ENCODE measurements at regions not wholly inside any gene's neighbourhood (a gene's known extent, or its start where the extent isn't known, plus 50 kb on each side); places are given as distances from the start of the nearest gene placed in this dataset.

DNA sequence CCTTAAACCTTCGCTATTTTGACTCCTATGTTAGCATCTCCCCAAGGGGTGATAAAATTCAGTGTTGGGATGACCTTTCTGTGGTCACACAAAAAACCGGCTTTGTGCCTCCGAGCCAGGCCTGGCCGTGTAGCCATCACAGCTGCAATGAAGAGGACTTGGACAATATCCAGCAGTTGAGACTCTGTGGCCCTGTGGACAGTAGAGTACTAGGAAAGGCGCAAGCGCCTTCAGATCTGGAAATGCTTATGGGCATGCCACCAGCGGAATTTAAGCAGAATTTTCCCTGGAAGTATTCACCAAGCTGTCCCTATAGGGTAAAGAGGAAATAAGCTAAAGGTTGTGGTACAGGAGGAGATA lies 63.3 kb upstream of the SLC2A12 start (continued):
- no peak for TF ChIP-seq MTA3 (IDR thresholded peaks at IDR 0.05; ENCODE audit: borderline replicate concordance, low read length)
- TF ChIP-seq CHD1 (IDR thresholded peaks at IDR 0.05; ENCODE audit: low read depth, low read length) = no peak
- TF ChIP-seq GATAD2B (conservative IDR thresholded peaks at IDR 0.05; ENCODE audit: low read depth) = no peak

DNA sequence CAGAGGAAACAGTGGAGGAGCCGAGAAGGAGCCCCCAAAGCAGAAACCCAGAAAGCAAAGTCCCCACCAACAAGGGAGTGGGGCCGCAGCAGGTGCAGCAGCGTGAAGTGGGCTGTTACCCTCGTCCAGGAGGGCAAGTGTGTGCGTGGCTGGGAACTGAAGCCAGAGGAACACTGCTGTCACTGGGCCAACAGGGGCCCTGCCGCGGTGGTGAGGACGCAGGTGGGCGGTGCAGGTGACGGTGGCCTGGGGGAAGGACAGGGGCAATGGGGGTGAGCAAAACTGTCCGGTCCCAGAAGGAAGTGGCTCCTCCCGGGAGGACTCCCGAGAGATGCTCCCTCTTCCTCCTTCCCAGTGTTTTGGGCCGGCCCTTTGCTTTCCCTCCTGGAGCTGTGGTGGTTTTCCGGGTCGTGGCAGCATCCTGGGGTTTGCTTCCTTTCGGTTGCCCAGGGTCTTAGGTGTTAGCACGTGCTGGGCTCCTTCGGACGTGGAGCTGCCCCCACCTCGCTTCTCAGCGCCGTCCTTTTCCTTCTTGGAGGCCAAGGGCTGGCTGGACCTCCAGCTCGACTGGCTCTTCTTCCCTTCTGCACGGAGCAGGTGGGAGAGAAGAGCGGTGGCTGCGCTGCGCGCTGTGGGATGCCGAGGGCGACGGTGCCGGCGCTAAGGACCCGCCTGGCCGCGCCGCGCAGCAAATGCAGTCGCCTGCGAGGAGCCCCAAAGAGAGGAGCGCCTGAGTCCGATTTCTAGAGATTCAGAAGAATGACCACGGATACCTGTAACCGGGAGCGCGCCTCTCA lies 62.7 kb upstream of the SLC2A12 start:
- POLR2A ChIA-PET = no interaction called here
- no peak overlapping the region for H3K9ac ChIP-seq (ENCODE audit: control insufficient read depth, insufficient read depth, low read length)
- intact Hi-C loops (cut with micrococcal nuclease; ENCODE audit: unreplicated experiment) = no loop called here
- TF ChIP-seq MTA3 (IDR thresholded peaks at IDR 0.05; ENCODE audit: borderline replicate concordance, low read length) = no peak
- no peak for TF ChIP-seq GATAD2B (conservative IDR thresholded peaks at IDR 0.05; ENCODE audit: low read depth)
- TF ChIP-seq, protein P1, sequence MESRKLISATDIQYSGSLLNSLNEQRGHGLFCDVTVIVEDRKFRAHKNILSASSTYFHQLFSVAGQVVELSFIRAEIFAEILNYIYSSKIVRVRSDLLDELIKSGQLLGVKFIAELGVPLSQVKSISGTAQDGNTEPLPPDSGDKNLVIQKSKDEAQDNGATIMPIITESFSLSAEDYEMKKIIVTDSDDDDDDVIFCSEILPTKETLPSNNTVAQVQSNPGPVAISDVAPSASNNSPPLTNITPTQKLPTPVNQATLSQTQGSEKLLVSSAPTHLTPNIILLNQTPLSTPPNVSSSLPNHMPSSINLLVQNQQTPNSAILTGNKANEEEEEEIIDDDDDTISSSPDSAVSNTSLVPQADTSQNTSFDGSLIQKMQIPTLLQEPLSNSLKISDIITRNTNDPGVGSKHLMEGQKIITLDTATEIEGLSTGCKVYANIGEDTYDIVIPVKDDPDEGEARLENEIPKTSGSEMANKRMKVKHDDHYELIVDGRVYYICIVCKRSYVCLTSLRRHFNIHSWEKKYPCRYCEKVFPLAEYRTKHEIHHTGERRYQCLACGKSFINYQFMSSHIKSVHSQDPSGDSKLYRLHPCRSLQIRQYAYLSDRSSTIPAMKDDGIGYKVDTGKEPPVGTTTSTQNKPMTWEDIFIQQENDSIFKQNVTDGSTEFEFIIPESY (IDR thresholded peaks at IDR 0.05) = no peak
- TF ChIP-seq NR2C2 (IDR thresholded peaks at IDR 0.05; ENCODE audit: borderline replicate concordance, control insufficient read depth, insufficient read length, low read depth) = no peak
- TF ChIP-seq TCF7 (IDR thresholded peaks at IDR 0.05; ENCODE audit: borderline replicate concordance) = no peak
- TF ChIP-seq CBFB (IDR thresholded peaks at IDR 0.05; ENCODE audit: low read depth) = no peak
- no peak for TF ChIP-seq NRF1 (conservative IDR thresholded peaks at IDR 0.05; ENCODE audit: low read depth, low read length)
- TF ChIP-seq, protein P2, sequence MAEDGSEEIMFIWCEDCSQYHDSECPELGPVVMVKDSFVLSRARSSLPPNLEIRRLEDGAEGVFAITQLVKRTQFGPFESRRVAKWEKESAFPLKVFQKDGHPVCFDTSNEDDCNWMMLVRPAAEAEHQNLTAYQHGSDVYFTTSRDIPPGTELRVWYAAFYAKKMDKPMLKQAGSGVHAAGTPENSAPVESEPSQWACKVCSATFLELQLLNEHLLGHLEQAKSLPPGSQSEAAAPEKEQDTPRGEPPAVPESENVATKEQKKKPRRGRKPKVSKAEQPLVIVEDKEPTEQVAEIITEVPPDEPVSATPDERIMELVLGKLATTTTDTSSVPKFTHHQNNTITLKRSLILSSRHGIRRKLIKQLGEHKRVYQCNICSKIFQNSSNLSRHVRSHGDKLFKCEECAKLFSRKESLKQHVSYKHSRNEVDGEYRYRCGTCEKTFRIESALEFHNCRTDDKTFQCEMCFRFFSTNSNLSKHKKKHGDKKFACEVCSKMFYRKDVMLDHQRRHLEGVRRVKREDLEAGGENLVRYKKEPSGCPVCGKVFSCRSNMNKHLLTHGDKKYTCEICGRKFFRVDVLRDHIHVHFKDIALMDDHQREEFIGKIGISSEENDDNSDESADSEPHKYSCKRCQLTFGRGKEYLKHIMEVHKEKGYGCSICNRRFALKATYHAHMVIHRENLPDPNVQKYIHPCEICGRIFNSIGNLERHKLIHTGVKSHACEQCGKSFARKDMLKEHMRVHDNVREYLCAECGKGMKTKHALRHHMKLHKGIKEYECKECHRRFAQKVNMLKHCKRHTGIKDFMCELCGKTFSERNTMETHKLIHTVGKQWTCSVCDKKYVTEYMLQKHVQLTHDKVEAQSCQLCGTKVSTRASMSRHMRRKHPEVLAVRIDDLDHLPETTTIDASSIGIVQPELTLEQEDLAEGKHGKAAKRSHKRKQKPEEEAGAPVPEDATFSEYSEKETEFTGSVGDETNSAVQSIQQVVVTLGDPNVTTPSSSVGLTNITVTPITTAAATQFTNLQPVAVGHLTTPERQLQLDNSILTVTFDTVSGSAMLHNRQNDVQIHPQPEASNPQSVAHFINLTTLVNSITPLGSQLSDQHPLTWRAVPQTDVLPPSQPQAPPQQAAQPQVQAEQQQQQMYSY (CRISPR knock-in tag; IDR thresholded peaks at IDR 0.05) = no peak
- TF ChIP-seq RCOR1 (conservative IDR thresholded peaks at IDR 0.05; ENCODE audit: low read depth, low read length) = no peak
- TF ChIP-seq, protein P3, sequence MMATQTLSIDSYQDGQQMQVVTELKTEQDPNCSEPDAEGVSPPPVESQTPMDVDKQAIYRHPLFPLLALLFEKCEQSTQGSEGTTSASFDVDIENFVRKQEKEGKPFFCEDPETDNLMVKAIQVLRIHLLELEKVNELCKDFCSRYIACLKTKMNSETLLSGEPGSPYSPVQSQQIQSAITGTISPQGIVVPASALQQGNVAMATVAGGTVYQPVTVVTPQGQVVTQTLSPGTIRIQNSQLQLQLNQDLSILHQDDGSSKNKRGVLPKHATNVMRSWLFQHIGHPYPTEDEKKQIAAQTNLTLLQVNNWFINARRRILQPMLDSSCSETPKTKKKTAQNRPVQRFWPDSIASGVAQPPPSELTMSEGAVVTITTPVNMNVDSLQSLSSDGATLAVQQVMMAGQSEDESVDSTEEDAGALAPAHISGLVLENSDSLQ (IDR thresholded peaks at IDR 0.05) = no peak
- TF ChIP-seq POLR2A (IDR thresholded peaks at IDR 0.05; ENCODE audit: low read depth, low read length) = no peak
- no peak for TF ChIP-seq WRNIP1 (IDR thresholded peaks at IDR 0.05; ENCODE audit: borderline replicate concordance, low read depth, low read length)
- no peak for TF ChIP-seq CREB1 (IDR thresholded peaks at IDR 0.05; ENCODE audit: low read depth)
- no peak for TF ChIP-seq CHD1 (IDR thresholded peaks at IDR 0.05; ENCODE audit: low read depth, low read length)

More for the DNA sequence above, 62.7 kb upstream of the SLC2A12 start:
- DNase-seq (ENCODE audit: low read depth, low spot score) = no peak
- Histone ChIP-seq H3K4me1 (ENCODE audit: control insufficient read depth, insufficient read depth, low read length) (no peaks in the 10 kb centered on the region), H3K9me3 (replicated peaks; ENCODE audit: control insufficient read depth, insufficient read depth, low read length) (no peaks in the 10 kb centered on the region), H3K79me2 (ENCODE audit: control insufficient read depth, insufficient read depth, low read length) (no peaks in the 10 kb centered on the region), H3K4me3 (no peak overlapping the region), H3K36me3 (ENCODE audit: control insufficient read depth in 2 of 2, insufficient read depth in 2 of 2, low read length in 1 of 2) (no peaks in the 10 kb centered on the region), H4K20me1 (ENCODE audit: control insufficient read depth, insufficient read depth) (no peaks in the 10 kb centered on the region), H3K27ac (ENCODE audit: control insufficient read depth, insufficient read depth) (no peak overlapping the region), H2AFZ (ENCODE audit: control insufficient read depth, low read depth, low read length) (no peak overlapping the region), H3K27me3 (replicated peaks in 1 of 2; ENCODE audit: control insufficient read depth in 2 of 2, insufficient read depth in 2 of 2, low read length in 1 of 2) (peaks cover 0 to 3% of the 10 kb centered on the region in 2 experiments; a peak in 3 of 4 replicates), H3K4me2 (ENCODE audit: control insufficient read depth, insufficient read depth) (no peak overlapping the region)
- RAD21 ChIA-PET (ENCODE audit: unreplicated experiment) = no interaction called here
- 58% methylated on average over 46 of the region's 47 CpGs for WGBS (ENCODE audit: insufficient coverage, insufficient replicate concordance, low lambda C conversion rate, missing lambda C conversion rate)
- no peak for ATAC-seq
- in situ Hi-C loops (cut with MboI) = no loop called here
- CTCF ChIA-PET = interaction anchor here (1.4 kb wide), 1 partner anchor 191 kb away, joined by 4 read pairs; no protein-coding TSS in a partner anchor
- SMC1A ChIA-PET (ENCODE audit: uncharacterized antibody, unreplicated experiment) = no interaction called here
- no peak for FAIRE-seq
- BruUV-seq (replicated peaks) = no TSS peak

Data from GM12878 (cell line).